HG03571 (cell line): ENCODE measurements at regions not wholly inside any gene's neighbourhood (a gene's known extent, or its start where the extent isn't known, plus 50 kb on each side); places are given as distances from the start of the nearest gene placed in this dataset.

ENCODE experiments used
- ATAC-seq: cut with Tn5 transposase; IDR thresholded peaks from one replicate; pipeline ENCODE4 v1.9.1; 2021; ENCODE audit not compliant: unreplicated experiment

DNA sequence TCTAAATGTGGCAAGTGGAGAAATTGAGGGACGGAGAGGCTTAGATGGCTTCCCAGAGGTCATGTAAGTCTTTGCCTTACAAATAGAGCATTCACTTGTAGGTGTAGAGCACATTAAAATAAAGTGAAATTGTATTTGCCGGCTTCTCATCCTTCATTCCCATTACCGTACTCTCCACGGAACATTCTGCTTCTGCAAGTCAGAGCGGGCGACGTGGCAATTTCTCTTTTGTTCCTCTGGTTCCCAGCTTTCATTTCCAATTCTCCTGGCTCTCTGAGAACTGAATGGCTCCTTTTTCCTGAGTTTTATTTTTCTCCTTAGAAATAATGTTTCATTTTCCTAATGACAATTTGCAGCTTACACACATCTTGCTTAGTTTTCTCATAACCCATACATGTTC lies 51.3 kb upstream of the PFKP start:
- ATAC-seq, result no peak

DNA sequence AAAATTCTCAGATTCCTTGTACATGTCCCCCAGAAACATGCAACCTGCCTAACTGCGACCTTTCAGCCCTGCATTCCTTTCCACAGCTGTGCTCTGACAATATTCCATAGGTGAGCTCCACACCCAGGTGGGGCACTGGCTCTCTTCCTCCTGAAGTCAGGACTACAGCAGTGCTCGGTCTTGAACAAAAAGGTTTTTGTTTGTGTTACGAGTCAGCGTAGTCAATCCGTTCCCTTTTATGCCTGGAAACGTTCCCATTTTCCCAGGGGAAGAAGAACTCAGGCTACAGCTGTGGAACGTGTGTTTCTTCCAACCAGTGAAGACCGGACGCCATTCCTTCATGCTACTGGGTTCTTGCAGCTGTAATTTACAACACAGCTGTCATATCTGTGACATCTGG lies 52.4 kb upstream of the PFKP start:
- no peak for ATAC-seq

DNA sequence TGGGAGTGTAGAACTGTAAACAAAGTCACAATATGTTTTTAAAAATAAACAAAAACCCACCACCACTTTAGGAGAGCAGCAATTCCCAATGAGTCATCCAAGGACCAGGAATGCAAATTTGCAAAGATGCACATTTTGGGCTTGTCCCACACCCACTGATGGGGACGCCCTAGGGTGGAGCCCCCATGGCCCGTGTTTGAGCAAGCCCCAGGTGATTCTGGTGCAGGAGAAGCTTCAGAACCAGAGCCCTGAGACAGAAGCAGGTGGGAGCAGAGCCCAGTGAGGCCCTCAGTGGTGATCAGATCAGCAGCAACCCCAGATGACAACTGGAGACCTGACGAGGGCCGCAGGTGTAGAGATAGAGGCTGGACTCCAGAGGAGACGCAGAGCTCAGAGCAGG lies 55.1 kb upstream of the PFKP start:
- ATAC-seq, result no peak

DNA sequence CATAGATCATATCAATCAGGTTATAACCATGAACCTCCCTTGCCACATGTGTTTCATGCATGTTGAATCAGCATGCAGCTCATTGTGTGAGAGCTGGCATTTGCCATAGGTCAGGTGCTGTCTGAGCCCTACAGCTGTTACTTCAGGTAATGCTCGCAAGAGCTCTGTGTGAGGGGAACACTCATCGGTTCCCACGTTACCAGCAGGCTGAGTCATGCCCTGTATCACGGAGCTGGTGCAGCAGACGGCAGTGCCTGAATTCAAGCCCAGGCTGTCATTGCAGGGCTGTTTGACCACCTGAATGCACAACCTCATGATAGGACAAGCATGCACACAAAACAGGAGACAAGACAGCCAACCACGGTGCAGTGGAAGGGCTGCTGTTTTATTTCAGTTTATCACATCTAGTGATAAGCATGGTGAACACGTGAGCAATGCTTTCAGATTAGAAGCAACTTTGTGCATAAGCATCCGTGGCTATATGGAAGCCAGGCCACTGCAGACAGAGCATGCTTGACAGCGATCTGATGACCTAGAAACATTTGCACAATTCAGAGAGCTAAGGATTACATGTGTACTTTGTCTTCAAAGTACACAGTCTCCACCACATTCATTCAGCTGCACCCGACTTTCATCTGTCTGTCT lies 56.4 kb upstream of the PFKP start:
- ATAC-seq, result no peak

DNA sequence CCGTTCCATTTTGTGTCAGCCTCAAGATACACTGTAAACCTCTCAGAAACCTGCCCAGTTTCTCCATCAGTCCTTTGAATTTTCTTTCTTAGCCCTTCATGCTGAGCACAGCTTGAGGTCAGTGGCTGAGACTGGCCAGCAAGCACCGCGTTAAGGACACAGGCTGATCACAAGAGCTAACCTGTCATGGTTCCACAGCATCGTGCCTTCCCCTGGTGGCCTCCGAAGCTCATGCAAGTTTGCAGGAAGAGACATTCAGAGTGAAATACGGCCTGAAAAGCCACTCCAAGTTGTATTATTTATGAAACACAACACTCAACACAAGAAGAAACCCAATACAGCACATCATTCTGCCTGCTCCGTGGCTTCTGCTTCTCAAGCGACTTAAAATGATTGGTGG lies 57.0 kb upstream of the PFKP start:
- no peak for ATAC-seq

DNA sequence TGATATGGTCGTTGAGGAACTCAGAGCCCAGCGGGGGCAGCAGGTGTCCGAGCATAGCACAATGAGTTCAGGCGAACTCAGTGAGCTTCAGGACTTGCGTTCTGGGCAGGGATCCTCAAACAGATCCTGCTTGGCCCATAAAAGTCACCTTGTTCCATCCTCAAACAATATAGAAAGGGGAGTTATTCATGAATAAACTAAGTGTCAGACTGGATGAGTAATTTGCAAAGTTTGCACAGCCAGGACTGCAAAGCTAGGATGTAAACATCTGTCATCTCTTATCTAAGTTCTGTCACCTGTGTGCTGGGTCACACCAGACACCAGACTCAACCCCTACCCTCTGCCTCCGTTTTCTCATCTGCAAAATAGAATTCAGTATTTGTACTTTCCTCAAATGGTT lies 58.0 kb upstream of the PFKP start:
- ATAC-seq, result no peak

DNA sequence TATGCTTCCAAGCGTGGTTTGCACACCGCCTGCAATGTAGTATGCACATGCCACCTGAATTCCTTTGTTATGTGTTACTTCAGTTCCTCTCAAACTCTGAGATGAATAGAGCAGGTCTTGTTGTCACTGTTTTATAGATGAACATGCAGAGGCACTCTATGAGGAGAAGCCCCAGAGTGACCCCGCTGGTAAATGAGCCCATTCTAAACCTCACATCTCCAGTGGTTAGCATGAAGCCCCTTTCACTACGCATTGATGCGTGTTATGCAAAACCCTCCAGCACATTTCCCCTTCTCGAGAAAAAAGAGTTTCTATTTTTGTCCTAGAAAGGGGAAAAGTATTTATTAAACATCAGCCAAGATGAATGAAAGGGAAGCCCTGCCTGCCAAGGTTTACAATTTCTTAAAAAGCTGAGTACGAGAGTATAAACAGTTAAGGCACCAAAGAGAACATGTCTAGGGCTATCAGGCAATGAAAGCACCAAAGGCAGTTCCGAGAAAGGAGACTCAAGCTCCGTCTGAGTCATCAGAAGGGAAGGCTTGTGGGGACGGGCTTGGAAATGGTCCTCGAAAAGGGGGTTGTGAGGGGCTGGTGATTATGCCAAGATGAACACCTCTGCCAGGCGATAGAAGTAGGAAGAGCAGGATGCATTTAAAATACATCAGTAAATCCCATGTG lies 58.7 kb upstream of the PFKP start:
- no peak for ATAC-seq

DNA sequence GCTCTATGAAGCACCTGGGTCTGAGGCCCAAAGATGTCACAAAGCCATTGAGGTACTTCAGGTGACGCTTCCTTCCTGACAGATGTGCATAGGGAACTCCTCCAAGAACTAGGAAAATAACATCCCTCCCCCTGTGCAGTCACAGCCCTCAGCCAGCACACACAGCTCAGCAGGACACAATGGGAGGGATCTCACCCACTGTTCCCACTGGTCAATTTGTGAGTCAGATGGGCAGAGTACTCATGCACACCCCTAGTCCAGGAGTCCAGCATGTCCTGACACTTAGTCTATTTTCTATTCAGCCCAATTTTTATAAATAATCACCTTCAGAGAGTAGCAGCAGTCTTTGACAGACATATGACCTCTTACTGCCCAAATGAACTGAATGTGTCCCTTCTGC lies 60.7 kb upstream of the PFKP start:
- ATAC-seq, result no peak

DNA sequence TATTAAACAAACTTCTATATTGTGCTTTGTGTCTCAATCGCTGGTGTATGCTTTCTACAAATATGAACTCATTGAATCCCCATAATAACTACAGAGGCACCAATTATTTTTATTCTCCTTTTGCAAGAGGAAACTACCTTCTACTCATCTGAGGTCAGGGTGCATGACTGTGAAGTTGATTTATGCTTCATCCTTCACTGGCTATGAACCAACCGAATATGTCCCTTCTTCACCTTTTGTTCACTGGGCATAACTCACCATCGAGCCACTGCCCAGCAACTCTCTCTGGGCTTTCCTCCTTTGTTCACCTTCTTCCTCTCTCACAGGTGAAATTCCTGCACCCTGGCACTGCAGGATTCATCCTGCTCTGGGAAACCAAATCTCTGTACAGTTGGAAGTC lies 61.3 kb upstream of the PFKP start:
- ATAC-seq, result no peak

DNA sequence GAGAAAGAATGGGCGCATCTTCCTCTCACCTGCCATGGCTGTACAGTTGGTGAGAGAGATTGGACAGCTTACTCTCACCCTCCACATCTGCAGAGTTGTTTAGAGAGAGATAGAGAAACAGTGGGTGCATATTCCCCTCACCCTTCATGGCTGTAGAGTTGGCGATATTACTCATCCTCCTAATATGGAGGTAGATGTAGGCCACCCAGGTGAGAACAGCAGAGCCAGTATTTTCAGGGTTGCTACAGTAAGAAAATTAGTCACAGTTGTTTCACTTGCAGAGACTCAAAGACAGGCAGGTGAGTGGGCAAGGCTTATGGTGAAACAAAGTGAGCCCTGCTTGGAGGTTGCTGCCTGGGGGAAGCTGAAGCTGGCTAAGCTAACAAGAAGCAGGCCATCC lies 65.0 kb upstream of the PFKP start:
- ATAC-seq, result no peak

DNA sequence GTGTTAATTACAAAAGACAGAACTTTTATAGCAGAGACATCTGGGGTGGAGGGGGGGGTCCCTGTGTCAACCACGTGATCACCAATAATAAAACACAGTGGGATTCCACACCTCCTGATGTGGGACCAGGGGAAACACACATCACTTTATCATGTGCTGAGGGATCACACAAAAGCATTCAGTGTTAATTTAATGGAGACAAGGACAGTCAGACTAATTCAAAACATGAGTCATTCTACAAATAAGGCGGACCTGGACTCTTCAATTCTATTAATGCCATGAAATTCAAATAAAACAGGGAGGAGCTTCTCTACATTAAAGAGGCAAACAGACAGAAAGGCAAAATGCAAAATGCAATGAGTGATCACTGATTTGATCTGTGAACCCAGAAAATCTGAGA lies 67.3 kb upstream of the PFKP start:
- ATAC-seq, result no peak

DNA sequence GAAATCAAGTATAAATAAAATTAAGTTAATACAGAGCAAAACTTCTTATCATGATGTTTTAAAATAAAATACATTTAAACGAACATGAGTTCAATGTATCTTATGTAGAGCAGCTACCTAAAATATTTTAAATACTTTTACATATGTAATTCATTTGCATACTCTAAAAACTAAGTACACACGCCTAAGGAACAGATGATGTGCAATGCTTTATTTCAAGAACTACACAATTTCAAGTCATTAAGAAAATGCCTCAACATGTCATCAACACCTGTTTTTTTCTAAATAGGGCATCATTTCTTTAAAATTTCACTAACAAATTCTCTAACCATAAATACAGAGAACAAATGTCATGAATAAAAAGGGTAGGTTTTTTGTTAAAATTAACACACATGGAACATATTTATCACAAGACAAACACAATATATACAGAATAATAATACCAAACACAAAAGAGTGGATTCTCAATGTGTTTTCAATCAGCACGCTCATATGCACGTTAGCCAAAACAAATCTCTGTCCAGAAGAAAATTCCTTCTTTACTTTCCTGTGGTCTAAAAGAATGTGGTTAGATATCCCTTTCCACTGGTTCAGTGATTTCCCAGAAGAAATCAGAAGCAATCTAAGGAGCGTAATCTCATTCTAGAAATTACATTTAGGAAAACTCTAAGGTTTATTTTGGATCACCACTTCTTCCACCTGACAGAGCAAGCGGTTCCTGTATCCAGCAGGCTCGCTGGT lies 73.0 kb upstream of the PFKP start:
- ATAC-seq, result no peak

DNA sequence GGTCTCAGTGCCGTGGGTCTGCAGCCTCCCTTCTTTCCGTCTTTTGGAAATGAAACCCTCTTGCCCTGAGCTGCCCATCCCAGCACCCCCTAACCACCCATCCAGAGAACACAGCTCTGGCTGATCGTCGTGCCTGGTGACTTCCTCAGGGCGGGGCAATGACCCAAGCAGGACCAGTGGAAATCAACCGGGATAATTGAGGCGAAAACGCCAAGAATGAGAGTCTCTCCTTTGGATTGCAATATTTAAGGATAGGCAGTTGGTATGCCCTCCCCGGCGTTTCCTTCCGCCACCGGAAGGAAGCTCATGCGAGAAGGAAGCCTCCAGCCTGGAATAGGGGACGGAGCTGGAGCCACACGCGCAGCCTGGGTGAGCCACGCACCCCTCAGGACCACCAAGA lies 73.7 kb upstream of the PFKP start:
- no peak for ATAC-seq

DNA sequence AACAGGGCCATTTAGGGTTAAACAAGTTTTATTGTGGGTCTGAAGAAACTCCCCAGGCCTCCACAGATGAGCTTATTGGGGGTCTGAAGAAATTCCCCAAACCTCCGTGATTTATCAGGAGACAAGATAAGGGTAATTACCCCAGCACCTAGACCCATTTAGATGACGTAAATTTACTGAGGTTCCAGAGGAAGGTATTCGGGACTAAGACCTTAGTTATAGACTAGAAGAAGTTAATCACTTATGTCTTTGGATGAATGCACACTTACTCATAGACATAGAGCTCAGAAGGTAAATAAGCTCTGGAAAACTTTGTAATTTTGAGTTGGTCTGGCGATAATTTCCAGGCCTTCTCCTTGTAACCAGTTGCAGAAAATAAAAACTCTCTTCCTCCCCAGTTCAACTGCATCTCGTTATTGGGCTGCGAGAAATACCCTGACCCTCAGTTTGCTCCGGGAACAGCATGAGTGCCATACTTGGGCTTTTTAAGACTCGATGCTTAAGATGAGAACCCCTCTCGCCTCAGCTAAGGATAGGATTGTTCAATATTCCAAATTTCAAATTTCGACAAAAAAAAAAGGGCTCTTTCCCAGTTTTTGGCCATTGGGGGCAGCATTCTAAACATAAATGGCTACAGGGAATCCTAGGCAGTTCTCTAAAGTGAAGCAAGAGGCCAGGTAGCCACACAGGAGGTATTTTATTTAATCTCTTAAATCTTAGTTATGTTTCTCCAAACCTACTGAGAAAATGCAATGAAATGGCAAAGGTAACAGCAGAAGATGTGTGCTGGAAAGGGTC lies 74.7 kb upstream of the PFKP start:
- no peak for ATAC-seq

DNA sequence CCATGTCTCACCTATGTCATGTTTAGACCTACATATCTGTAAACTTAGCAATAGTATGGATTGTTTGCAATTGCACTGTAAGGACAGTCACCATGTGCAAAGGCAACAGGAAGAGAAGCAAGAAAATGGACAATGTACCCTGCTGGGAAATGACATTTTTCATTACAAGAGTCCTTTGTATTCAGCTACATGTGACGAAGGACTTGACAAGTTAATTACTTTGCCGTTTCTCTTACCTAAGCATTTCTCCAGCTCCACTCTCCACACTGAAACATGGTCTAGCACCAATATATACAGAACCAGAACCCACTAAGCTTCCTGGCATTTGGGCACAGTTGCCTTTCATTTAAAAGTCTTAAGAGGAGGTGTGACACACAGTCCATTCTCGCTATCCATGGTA lies 76.6 kb upstream of the PFKP start:
- ATAC-seq, result no peak

DNA sequence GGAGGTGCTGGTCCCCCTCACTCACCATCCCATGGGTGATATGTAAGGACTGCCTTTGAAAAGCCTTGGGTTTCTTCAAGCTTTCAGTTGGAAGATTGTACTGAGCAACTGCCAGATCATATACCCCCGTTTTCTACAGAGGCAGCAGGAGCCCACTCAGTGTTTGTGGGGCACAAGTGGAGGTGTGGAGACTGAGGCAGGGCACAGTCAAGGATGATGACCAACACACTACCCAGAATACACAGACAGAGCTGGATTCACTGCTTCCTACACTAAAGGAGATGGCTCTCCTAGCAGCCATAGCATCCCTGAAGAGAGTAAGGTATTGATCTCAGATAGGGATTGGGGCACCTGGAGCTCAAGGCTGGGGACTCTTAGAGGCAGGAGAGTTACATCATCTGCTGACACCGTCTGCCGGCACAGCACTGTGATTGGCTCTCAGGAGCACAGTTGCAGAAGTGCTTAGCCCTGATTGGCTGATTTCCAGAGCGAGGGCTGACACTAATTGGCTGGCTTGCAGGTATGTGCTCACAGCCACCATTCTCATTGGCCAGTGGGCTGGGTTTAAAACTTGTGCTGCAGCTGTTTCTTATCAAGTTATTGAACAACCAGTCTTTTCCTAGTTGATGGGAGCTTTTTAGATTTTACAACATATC lies 77.9 kb upstream of the PFKP start:
- no peak for ATAC-seq

DNA sequence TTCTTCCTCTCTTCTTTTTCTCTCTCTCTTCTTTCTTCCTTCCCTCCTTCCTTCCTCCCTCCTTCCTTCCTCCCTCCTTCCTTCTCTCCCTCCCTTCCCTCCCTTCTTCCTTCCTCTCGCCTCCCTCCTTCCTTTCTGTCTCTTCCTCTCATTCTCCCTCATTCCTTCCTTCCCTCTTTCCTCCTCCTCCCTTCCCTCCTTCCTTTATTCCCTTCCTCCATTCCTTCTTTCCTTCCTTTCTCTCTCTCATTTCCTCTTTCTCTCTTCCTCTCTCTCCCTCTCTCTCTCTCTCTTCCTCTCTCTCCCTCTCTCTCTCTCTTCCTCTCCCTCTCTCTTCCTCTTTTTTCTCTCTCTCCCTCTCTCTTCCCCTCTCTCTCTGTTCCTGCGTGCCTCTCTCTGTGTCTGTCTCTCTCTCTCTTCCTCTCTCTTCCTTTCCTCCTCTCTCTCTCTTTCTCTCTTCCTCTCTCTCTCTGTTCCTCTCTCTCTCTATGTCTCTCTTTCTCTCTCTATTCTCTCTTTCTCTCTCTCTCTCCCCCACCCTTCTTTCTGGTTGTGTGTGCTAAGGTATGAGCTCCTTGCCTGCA lies 80.1 kb upstream of the PFKP start:
- no peak for ATAC-seq

DNA sequence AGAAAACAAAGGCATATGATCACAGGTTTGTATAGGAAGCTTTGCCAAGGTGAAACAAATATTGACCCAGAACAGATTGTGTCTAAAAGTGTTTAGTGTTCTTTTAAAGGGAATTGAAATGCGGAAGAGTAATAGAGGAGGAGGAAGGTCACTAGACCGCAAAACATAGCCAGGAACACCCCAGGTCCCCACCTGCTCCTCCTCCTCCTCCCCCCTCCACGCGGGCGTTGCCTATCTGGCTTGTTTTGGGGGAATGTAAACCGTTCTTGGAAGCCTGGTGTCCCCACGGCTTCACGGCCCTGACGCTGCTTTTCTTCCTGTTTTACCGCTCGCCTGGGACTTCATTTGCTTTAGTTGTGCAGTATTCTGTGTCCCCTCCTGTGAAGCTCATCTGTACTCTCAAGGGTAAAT lies 81.0 kb upstream of the PFKP start:
- no peak for ATAC-seq

DNA sequence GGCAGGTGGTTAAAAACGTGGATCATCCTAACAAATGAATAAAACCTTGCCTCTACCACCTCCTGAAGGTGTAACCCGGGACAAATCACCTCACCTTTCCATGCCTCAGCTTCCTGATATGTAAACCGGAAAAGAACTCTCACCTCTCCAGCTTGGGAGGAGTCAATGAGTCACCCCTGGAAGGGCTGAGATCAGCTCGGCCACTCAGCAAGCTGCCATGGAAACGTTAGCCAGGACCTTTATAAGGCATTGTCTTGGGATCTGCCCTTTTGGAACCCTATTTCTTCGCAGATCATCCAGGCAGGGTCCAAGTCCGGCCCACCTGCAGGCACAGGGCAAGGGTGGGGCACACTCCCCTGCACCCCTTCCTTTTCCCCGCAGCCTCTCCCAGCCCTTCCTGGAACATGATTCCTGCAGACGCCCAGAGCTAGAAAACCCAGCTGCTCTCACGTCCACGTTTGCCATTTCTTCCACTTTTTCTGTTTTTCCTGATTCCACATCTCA lies 81.6 kb upstream of the PFKP start:
- no peak for ATAC-seq

DNA sequence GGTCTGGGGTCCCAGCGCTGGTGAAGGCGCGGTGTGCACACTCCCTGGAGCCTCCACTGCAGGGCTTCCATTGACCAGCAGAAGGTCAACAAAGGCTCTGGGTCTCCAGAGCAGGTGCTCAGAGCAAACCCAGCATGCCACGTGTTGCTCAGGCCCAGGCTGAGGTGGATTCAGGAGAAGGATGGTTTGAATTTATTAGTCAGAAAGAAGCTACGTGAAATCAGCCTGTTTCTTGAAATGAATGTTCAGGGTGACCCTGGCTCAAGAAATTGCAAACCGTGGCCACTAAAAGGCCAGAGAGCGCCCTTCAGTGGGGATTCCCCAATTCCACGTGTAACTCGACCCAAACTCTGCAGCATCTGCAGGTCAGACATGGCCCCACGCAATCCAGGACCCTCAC lies 82.7 kb upstream of the PFKP start:
- no peak for ATAC-seq

DNA sequence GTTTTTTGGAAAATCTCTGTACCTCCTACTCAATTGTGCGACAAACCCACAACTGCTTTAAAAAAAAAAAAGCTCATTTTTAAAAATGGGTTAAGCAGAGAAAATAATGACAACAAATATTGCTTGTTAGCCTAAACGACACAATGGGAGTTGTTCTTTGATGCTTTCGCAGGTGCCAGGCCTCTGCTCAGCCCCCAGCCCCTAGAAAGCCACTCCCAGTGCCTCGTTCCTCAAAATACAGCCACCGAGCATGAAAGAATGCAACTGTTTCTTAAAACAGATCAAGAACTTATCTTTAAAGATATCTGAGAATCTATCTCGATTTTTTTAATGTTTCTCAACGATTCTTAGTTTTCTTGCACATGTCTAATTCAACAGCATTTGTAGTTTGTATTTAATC lies 85.2 kb upstream of the PFKP start:
- no peak for ATAC-seq
